H9 (cell line): ENCODE measurements at regions not wholly inside any gene's neighbourhood (a gene's known extent, or its start where the extent isn't known, plus 50 kb on each side); places are given as distances from the start of the nearest gene placed in this dataset.

Source experiments
- DNase-seq: peaks from one replicate; pipeline ENCODE4 v3.0.0-alpha.2; 2017
- H2AFZ ChIP-seq: one replicate; pipeline ENCODE4 v1.6.1; 2013; ENCODE audit warnings: mild to moderate bottlenecking, low read length, control low read depth, moderate library complexity
- H2AK5ac ChIP-seq: 2 replicates; pipeline ENCODE4 v1.6.1; 2013; ENCODE audit warnings: low read length, control low read depth, mixed read lengths; ENCODE audit not compliant: insufficient read length
- H2BK120ac ChIP-seq: one replicate; pipeline ENCODE4 v1.6.1; 2013; ENCODE audit warnings: low read depth, mild to moderate bottlenecking, low read length, control low read depth, inconsistent platforms; ENCODE audit not compliant: poor library complexity, severe bottlenecking
- H2BK12ac ChIP-seq: 2 replicates; pipeline ENCODE4 v1.6.1; 2013; ENCODE audit warnings: low read length, control low read depth, mixed read lengths, low read depth; ENCODE audit not compliant: insufficient read length
- H2BK15ac ChIP-seq: 2 replicates; pipeline ENCODE4 v1.6.1; 2013; ENCODE audit warnings: low read depth, low read length, control low read depth
- H2BK20ac ChIP-seq: one replicate; pipeline ENCODE4 v1.6.1; 2013; ENCODE audit warnings: low read depth, mild to moderate bottlenecking, low read length, control low read depth, inconsistent platforms; ENCODE audit not compliant: poor library complexity, severe bottlenecking
- H2BK5ac ChIP-seq: 2 replicates; pipeline ENCODE4 v1.6.1; 2013; ENCODE audit warnings: low read length, control low read depth, mixed read lengths; ENCODE audit not compliant: insufficient read length
- H3K14ac ChIP-seq: 2 replicates; pipeline ENCODE4 v1.6.1; 2013; ENCODE audit warnings: low read length, control low read depth; ENCODE audit not compliant: insufficient read depth
- H3K18ac ChIP-seq: 2 replicates; pipeline ENCODE4 v1.6.1; 2013; ENCODE audit warnings: low read depth, mild to moderate bottlenecking, mixed read lengths, low read length, control low read depth; ENCODE audit not compliant: insufficient read length
- H3K23ac ChIP-seq: 2 replicates; pipeline ENCODE4 v1.6.1; 2013; ENCODE audit warnings: low read length, control low read depth, mixed read lengths, low read depth; ENCODE audit not compliant: insufficient read length
- H3K23me2 ChIP-seq: 2 replicates; pipeline ENCODE4 v1.6.1; 2013; ENCODE audit warnings: low read depth, mild to moderate bottlenecking, mixed read lengths, low read length, control low read depth; ENCODE audit not compliant: insufficient read length, poor library complexity, severe bottlenecking
- H3K27ac ChIP-seq: 2 replicates; pipeline ENCODE4 v1.5.1; 2013; ENCODE audit warnings: low read length, control low read depth, mixed read lengths, low read depth; ENCODE audit not compliant: insufficient read length
- H3K27me3 ChIP-seq: 2 replicates; pipeline ENCODE4 v1.6.1; 2013; ENCODE audit warnings: low read length, control low read depth, inconsistent platforms; ENCODE audit not compliant: insufficient read depth
- H3K4ac ChIP-seq: 2 replicates; pipeline ENCODE4 v1.6.1; 2013; ENCODE audit warnings: low read depth, mild to moderate bottlenecking, control low read depth, inconsistent platforms, low read length, moderate library complexity
- H3K4me1 ChIP-seq: 2 replicates; pipeline ENCODE4 v1.6.1; 2013; ENCODE audit warnings: low read length, control low read depth, inconsistent platforms; ENCODE audit not compliant: insufficient read depth
- H3K4me2 ChIP-seq: 2 replicates; pipeline ENCODE4 v1.6.1; 2013; ENCODE audit warnings: low read length, control low read depth, mixed read lengths; ENCODE audit not compliant: insufficient read length, insufficient read depth
- H3K56ac ChIP-seq: 2 replicates; pipeline ENCODE4 v1.6.1; 2013; ENCODE audit warnings: low read depth, mild to moderate bottlenecking, mixed read lengths, low read length, control low read depth; ENCODE audit not compliant: insufficient read length
- H3K79me1 ChIP-seq: 2 replicates; pipeline ENCODE4 v1.6.1; 2013; ENCODE audit warnings: low read depth, mild to moderate bottlenecking, moderate library complexity, low read length, control low read depth, inconsistent platforms; ENCODE audit not compliant: insufficient read depth, poor library complexity, severe bottlenecking
- H3K79me2 ChIP-seq: 2 replicates; pipeline ENCODE4 v1.6.1; 2013; ENCODE audit warnings: low read length, control low read depth, inconsistent platforms; ENCODE audit not compliant: insufficient read depth
- H3K9ac ChIP-seq: 2 replicates; pipeline ENCODE4 v1.6.1; 2013; ENCODE audit warnings: low read length, control low read depth, mixed read lengths; ENCODE audit not compliant: insufficient read length; ENCODE audit errors: extremely low read depth
- H3K9me3 ChIP-seq: one replicate; pipeline ENCODE4 v1.6.1; 2013; ENCODE audit warnings: low read depth, low read length, inconsistent platforms; ENCODE audit not compliant: control insufficient read depth
- H3T11ph ChIP-seq: one replicate; pipeline ENCODE4 v1.6.1; 2013; ENCODE audit warnings: mild to moderate bottlenecking, low read length, control low read depth, inconsistent platforms
- H4K20me1 ChIP-seq: one replicate; pipeline ENCODE4 v1.6.1; 2013; ENCODE audit not compliant: control insufficient read depth, insufficient read length, insufficient read depth
- H4K5ac ChIP-seq: 2 replicates; pipeline ENCODE4 v1.6.1; 2013; ENCODE audit warnings: low read depth, mild to moderate bottlenecking, mixed read lengths, low read length, control low read depth; ENCODE audit not compliant: insufficient read length
- H4K8ac ChIP-seq: replicated peaks from 2 replicates; pipeline ENCODE4 v1.6.1; 2013; ENCODE audit warnings: low read length, control low read depth, mixed read lengths, low read depth; ENCODE audit not compliant: insufficient read length
- H4K91ac ChIP-seq: 2 replicates; pipeline ENCODE4 v1.6.1; 2013; ENCODE audit warnings: low read depth, mild to moderate bottlenecking, moderate library complexity, mixed read lengths, low read length, control low read depth; ENCODE audit not compliant: insufficient read length
- H3K27ac Mint-ChIP-seq, 3 experiments: 2 replicates in 2 of 3; 3 replicates in 1 of 3; pipeline ENCODE4 v1.8.0; 2020 to 2021; ENCODE audit warnings: mixed read lengths in 3 of 3, mild to moderate bottlenecking in 1 of 3, moderate library complexity in 1 of 3
- H3K27me3 Mint-ChIP-seq: 2 replicates; pipeline ENCODE4 v1.8.0; 2021; ENCODE audit warnings: low read depth, mild to moderate bottlenecking, moderate library complexity, mixed read lengths
- H3K36me3 Mint-ChIP-seq, 3 experiments: 2 replicates in 2 of 3; 3 replicates in 1 of 3; pipeline ENCODE4 v1.8.0; 2020 to 2021; ENCODE audit warnings: low read depth in 3 of 3, mixed read lengths in 3 of 3; ENCODE audit not compliant: insufficient read depth in 1 of 3
- H3K4me1 Mint-ChIP-seq, 2 experiments: 2 replicates each; pipeline ENCODE4 v1.8.0; 2020; ENCODE audit warnings: mixed read lengths in 2 of 2
- H3K4me3 Mint-ChIP-seq, 2 experiments: 2 replicates in 1 of 2; 3 replicates in 1 of 2; pipeline ENCODE4 v1.8.0; 2020 to 2021; ENCODE audit warnings: mild to moderate bottlenecking in 2 of 2, mixed read lengths in 2 of 2, moderate library complexity in 1 of 2
- H3K9me3 Mint-ChIP-seq, 2 experiments: 2 replicates in 1 of 2; 3 replicates in 1 of 2; pipeline ENCODE4 v1.8.0; 2020; ENCODE audit warnings: mild to moderate bottlenecking in 2 of 2, mixed read lengths in 2 of 2, moderate library complexity in 1 of 2
- WGBS: extraction: QIAGEN DNeasy Blood & Tissue Kit; methylation state at CpG from one replicate; pipeline ENCODE4 v1.1.7; 2013; ENCODE audit warnings: missing lambda C conversion rate, low lambda C conversion rate, mixed read lengths; ENCODE audit not compliant: insufficient read length; ENCODE audit errors: extremely low coverage; 5-methylcytosine and 5-hydroxymethylcytosine counted together
- TF ChIP-seq, protein P1 (sequence below): fragments of 200-600 bp; sonication (generic); conservative IDR thresholded peaks from 3 replicates; pipeline ENCODE4 v1.8.0; 2021; ENCODE audit warnings: antibody characterized with exemption, mild to moderate bottlenecking

DNA sequence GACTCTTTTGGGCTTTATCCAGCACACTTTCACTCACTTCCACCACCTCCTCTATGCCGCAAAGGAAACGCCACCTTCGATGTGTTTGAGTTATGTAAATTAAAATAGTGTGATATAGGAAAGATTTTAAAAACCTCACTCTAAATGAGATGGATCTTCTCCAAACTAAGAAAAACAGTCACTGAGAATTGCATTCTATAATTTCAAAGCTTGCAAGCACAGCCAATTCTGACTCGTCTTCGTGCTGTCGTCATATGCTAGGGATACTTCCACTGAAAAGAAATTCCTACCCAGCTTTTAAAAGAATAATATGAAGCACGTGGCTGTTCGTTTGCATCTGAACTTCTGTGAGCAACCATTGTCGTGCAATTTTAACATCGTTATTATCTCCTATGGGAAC, 162.5 kb downstream of the SH3BP4 start:
- Mint-ChIP-seq H3K4me1 (peaks cover 7 to 14% of the 10 kb centered on the region in 2 experiments; a peak in 3 of 4 replicates), H3K27ac (no peak overlapping the region), H3K9me3 (no peaks in the 10 kb centered on the region), H3K4me3 (no peak overlapping the region), H3K27me3 (peaks cover 34% of the 10 kb centered on the region), H3K36me3 (no peaks in the 10 kb centered on the region)
- no CpG with 5 or more reads among the region's 10 CpGs for WGBS
- H4K8ac ChIP-seq: no peak overlapping the region
- H3K9ac ChIP-seq: no peak overlapping the region
- H4K5ac ChIP-seq: no peak overlapping the region
- no peaks in the 10 kb centered on the region for H3K9me3 ChIP-seq
- H3K4ac ChIP-seq: no peak overlapping the region
- no peak overlapping the region for H3K23ac ChIP-seq
- H4K20me1 ChIP-seq: peaks cover 3% of the 10 kb centered on the region
- H2BK120ac ChIP-seq: no peak overlapping the region
- H2BK20ac ChIP-seq: no peak overlapping the region
- no peak overlapping the region for H3K27ac ChIP-seq
- no peak overlapping the region for H4K91ac ChIP-seq
- no peaks in the 10 kb centered on the region for H3K23me2 ChIP-seq
- H3K27me3 ChIP-seq: no peaks in the 10 kb centered on the region
- H3K18ac ChIP-seq: no peak overlapping the region
- H3K79me1 ChIP-seq: no peaks in the 10 kb centered on the region
- no peak overlapping the region for H3K56ac ChIP-seq
- TF ChIP-seq, protein P1, sequence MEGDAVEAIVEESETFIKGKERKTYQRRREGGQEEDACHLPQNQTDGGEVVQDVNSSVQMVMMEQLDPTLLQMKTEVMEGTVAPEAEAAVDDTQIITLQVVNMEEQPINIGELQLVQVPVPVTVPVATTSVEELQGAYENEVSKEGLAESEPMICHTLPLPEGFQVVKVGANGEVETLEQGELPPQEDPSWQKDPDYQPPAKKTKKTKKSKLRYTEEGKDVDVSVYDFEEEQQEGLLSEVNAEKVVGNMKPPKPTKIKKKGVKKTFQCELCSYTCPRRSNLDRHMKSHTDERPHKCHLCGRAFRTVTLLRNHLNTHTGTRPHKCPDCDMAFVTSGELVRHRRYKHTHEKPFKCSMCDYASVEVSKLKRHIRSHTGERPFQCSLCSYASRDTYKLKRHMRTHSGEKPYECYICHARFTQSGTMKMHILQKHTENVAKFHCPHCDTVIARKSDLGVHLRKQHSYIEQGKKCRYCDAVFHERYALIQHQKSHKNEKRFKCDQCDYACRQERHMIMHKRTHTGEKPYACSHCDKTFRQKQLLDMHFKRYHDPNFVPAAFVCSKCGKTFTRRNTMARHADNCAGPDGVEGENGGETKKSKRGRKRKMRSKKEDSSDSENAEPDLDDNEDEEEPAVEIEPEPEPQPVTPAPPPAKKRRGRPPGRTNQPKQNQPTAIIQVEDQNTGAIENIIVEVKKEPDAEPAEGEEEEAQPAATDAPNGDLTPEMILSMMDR: no peak
- no peak overlapping the region for H3K4me2 ChIP-seq
- no peak overlapping the region for H2BK12ac ChIP-seq
- no peak overlapping the region for H2BK15ac ChIP-seq
- H2BK5ac ChIP-seq: no peak overlapping the region
- H3T11ph ChIP-seq: no peak overlapping the region
- H3K14ac ChIP-seq: no peak overlapping the region
- H3K4me1 ChIP-seq: no peaks in the 10 kb centered on the region
- H2AK5ac ChIP-seq: no peak overlapping the region
- no peak for DNase-seq
- H3K79me2 ChIP-seq: no peaks in the 10 kb centered on the region
- no peak overlapping the region for H2AFZ ChIP-seq
